Activated CD4-positive, alpha-beta T cell treated with anti-CD3 and anti-CD28 coated beads for 4 hours (primary cell): ENCODE measurements at regions not wholly inside any gene's neighbourhood (a gene's known extent, or its start where the extent isn't known, plus 50 kb on each side); places are given as distances from the start of the nearest gene placed in this dataset.

Source experiments
- DNase-seq, 2 donors: peaks; one replicate each; pipeline ENCODE4 v3.0.0-alpha.2; 2020

GRCh38 chr2:58871469-58872142 is 630.5 kb upstream of the FANCL start:
- no peak for DNase-seq

DNA sequence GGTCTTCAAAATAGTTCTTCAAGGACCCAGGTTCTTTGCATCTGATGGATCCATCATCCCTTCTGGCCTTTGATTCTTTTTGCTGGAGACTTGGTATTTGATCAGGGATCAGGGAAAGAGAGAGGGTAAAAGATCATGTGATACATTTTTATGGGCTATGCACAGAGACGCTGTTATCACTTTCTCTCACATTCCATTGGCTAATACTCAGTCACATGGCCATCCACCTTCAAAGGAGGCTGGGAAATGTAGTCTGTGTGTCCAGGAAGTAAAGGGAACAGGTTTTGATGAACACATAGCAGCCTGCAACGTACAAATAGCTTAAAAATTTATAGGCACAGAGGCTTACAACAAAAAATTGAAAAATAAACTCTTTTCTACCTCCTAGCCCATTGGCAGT is 629.6 kb upstream of the FANCL start:
- no peak for DNase-seq

- DNase-seq = no peak
These were observed 625.8 kb upstream of the FANCL start for GRCh38 chr2:58866946-58867345.

- DNase-seq = no peak
These were observed 625.4 kb upstream of the FANCL start for GRCh38 chr2:58866527-58866926.

DNA sequence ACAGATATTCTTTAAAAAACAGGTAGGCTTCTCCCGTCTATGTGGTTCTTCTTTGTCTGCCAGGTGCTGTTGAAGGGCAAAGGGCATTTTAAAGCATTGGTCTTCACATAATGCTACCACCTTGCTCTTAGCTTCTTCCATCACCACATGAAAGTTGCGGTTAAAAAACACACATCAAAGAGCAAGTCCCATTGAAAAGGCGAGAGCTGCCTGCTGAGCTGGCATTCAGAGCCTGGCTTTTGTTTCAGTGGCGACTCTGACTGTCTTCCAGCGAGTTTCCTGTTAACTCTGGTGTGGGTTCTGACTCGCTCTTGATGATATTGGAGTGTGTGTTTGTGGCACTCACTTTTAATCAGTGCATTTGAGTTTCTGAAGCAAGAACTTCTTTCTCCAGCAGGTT is 624.9 kb upstream of the FANCL start:
- no peak for DNase-seq

DNA sequence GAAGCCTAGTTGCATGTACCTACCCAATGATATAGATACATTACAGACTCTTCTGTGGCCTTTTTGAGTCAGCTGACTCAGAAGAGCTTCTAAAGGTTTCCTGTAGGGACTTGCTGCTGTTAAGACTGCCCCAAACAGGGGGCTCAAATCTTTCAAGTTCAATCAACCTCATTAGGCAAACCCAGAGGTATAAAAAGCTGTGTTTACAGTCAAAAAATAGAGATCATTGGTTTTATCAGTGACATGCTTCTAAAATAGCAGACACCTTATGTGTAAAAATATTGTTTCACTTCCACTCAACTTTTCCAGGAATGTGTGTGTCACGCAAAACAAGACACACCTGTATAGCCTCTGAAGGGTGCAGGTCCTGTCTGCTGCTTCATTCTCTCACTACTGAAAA is 624.3 kb upstream of the FANCL start:
- no peak for DNase-seq

GRCh38 chr2:58862244-58862643 is 621.1 kb upstream of the FANCL start:
- DNase-seq = no peak

GRCh38 chr2:58860586-58860985 is 619.5 kb upstream of the FANCL start:
- no peak for DNase-seq

DNA sequence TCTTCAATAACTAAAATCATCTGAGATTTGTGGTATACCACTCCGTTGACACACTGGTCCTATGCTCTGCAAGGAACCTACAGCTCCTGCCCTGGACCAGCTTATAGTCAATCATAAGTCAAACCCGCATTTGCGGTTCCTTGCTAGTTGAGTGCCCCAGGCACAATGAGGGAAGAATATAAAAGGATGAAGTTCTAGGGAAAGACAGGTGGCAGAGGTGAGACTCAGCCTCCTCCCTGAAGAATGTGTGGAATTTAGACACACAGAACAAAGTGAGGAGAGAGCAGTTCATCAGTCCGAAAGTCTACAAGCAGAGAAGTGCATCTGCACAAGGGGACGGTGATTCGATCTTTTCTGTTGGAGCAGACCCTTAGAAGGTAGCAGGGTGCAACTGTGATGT is 615.0 kb upstream of the FANCL start:
- DNase-seq = no peak

DNA sequence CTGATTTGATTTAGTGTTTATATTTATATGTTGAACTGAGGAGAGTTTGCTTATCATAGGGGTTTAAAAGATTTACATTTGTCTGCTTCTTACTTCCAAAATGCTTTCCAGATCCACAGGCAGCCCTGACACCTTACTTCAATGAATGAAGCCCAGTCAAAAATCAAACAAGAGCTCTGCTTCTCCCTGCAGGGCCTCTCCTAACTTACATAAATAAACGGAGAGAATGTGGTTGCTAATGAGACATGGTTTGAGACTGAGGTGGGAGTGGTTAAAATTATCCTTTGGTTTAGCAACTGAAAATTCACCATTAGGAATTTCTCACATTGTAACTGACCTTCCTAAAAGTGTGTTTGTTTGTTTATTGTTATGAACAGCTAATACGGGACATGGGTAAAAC is 612.3 kb upstream of the FANCL start:
- DNase-seq = no peak

GRCh38 chr2:58852905-58853304 is 611.8 kb upstream of the FANCL start:
- no peak for DNase-seq

- DNase-seq = no peak
These were observed 611.1 kb upstream of the FANCL start for GRCh38 chr2:58852243-58852642.

DNA sequence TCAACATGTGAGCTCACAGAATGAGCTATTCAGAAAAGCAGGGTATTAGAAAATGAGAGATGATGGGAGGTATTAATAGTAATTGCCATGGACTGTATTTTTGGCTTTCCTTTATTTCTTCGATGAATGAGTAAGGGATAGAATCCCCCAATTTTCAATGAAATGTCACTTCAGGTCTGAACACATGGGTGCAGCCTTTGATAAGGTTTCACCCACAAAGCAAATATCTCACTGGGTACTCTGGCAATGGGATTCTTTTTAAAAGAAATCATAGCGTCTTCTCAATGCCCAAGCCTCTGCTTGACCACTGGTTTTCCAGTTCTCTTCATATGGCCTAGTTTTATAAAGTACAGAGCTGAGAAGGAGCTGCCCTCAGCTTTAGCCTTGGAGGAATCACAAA is 610.5 kb upstream of the FANCL start:
- DNase-seq = no peak

DNA sequence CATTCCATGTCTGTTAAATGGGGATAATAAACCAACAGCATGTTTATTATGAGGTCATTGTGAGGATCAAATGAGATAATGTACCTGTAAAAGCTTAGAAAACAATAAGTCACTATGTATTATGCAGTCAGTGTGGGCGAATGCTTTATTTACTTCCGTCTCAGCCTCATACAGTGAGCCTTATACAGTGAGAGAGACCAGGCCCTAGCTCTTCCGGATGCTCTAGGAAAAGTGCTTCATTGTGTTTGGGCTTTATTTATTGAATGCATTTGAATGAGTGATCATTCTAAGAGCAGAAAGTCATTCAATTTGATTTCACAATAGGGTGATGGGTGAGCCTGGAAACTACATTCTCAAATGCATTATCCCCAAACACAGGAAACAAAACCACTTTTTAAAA is 603.9 kb upstream of the FANCL start:
- DNase-seq = no peak

DNA sequence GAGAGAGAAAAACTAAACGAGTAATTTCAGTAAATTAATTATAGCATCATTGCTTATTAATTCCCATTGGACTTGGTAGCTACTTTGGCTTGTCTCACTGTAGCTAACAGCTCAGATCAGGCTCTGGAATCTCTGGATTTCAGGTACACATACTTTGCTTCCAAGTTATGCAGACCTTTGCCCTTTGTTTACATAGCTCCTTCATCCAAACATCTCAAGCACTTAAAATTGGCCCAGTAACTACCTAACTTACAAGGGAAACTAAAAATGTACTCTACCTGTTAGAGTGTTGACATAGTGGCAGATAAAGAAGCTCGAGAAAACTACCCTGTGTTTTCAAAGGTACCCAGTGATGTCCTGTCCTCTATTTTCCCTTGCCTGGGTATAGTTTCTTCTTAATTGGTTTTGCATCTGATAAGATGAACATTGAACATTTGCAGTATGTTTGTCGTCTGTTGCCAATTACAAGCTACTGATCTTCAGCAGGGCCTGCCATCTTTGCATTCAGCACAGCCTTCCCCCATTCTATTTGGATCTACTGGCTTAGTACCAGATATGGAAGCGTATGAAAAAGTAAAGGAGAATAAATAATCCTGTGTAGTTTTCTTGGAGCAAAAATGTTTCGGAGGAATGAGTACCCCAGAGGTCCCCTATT is 601.5 kb upstream of the FANCL start:
- no peak for DNase-seq

DNA sequence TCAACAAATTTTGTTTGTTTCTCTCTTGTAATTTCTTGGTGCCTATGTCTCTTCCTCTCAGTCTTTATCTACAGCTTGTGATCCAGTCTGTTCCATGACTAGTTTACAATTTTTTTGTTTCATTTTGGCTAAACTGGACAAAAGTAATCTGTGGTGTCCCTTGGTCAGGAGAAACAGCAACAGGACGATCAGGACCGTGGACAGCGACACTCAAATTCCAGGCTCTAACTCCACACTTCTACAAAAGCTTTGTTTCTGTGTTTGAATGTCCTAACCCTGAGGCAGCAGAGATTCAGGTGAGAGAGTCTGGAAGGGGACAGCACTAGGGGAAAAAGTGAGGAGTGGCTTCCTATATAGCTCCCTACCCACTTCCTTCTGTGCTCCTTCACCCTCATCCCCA is 593.3 kb upstream of the FANCL start:
- no peak for DNase-seq

DNA sequence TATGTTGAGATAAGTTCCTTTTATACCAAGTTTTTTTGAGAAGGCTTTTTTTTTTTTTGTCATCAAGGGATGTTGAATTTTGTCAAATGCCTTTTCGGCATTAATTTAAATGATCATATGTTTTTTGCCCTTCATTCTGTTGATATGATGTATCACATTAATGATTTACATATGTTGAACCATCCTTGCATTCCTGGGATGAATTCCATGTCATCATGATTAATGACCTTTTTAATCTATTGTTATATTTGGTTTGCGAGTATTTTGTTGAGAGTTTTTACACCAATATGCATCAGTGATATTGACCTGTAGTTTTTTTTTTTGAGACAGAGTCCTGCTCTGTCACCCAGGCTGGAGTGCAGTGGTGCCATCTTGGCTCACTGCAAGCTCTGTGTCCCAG is 585.7 kb upstream of the FANCL start:
- no peak for DNase-seq

DNA sequence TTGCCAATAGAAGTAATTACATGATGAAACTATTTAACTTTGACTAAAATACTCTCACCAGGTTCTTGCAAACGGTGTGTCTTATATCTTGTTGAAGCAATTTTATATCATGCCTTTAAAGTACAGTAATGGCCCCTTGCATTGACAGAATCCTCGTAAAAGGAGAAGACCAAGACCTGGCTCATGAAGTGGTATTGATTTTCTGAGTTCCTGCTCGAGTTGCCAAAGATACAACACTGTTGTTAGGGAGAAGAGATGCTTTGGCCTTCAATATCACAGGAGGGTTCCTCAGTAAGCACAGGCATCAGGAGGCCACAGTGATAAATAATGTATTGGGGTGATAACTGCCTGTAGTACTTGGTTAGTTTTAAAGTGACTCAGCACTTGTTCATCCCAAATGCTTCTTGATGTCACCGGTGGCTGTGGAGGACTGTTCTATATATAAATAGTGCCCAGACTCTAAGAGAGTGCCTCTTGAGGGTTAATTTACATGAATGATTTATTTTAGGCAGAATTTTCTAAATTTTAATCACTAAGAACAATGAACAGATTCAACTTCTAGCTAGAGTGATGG is 571.7 kb upstream of the FANCL start:
- no peak for DNase-seq

GRCh38 chr2:58805126-58805525 is 564.0 kb upstream of the FANCL start:
- DNase-seq = no peak

- DNase-seq = no peak
These were observed 562.1 kb upstream of the FANCL start for GRCh38 chr2:58803192-58803591.

- DNase-seq = no peak
These were observed 559.8 kb upstream of the FANCL start for GRCh38 chr2:58800881-58801280.

DNA sequence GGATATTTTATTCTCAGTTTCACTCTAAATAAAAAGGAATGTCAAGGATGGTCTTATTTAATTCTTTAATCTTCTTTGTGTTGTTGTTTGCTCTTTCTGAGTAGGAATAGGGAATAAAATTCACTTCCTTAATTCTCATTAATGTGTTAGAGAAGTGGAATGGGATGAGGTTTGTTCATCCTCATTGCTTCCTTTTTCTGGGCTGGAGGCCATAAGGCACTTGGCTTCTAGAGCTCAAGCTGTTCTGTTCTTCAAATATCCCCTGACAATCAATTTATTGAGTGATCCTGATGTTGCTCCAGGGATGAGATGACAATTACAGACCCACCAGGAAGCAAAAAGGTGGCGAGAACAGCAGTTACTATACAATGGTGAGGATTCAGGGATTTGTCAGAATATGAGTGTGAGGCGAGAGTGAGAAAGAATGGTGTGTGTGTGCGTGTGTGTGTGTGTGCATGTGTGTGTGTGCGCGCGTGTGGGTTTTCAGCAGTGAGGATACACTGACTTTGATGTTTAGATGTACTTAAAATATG is 557.6 kb upstream of the FANCL start:
- DNase-seq = no peak

DNA sequence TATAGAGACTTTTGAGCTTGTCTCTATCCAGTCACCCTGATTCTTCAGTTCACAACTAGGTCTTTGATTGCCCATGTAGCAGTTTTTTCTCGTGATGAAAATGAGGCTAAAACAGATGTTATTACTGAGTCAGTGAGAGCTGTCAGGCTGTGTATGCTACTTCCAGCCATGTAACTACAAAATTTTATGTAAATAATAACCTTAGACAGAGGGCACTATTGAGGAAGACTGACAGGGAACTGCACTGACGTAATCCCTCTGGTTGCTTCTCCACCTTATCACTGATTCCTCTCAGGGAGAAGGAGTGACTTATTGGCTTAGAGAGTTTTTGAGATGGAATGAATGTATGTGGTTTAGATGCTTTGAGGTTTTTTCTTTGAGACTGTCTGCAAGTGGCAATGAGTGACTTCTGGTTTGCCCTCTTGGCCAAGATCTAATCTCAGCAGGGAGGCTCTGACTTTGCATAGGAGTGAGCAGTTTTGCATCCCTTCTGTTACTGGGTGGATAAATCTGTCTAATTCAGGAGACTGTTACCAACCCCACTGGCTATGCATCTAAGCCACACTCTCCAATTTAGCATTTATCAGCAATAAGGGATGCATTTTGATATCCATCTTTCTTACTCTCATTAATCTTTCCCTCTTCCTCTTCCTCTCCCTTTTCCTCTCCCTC is 555.2 kb upstream of the FANCL start:
- no peak for DNase-seq

GRCh38 chr2:58794916-58795315 is 553.8 kb upstream of the FANCL start:
- DNase-seq = no peak
